AG04449 (cell line): ENCODE measurements at regions not wholly inside any gene's neighbourhood (a gene's known extent, or its start where the extent isn't known, plus 50 kb on each side); places are given as distances from the start of the nearest gene placed in this dataset.
"Not testable (repeated sequence)": the region's sequence is repeated elsewhere in the genome, so short reads cannot be mapped to it uniquely, and the experiment has no call there.

Experiments
- CTCF ChIA-PET: fragments of 350-600 bp; formaldehyde crosslinking; extraction: SDS; loops from one replicate; lab custom pipeline; 2021; ENCODE audit warnings: antibody characterized with exemption; lab: Yijun Ruan, JAX
- POLR2A ChIA-PET: fragments of 400-600, 350-600 bp; formaldehyde crosslinking; extraction: SDS; loops from one replicate; lab custom pipeline; 2020; ENCODE audit warnings: antibody characterized with exemption, inconsistent platforms; lab: Yijun Ruan, JAX
- DNase-seq: peaks from one replicate; pipeline ENCODE4 v3.0.0-alpha.2; 2010; ENCODE audit warnings: low read depth, low spot score
- H3K4me3 ChIP-seq: 2 replicates; pipeline ENCODE4 v1.5.1; 2011; ENCODE audit warnings: low read depth, mild to moderate bottlenecking, control low read depth, low read length
- CTCF ChIP-seq: IDR thresholded peaks from one replicate; pipeline ENCODE4 v1.5.1; 2011; ENCODE audit warnings: mild to moderate bottlenecking, moderate library complexity, low read length, control low read depth, inconsistent platforms; ENCODE audit not compliant: insufficient read depth; ENCODE audit errors: missing control alignments

- H3K4me3 ChIP-seq, result no peak overlapping the region
- TF ChIP-seq CTCF, result no peak
- POLR2A ChIA-PET, result no interaction called here
- CTCF ChIA-PET, result no interaction called here
- no peak for DNase-seq
Measured at GRCh38 chr1:215287362-215287761, 204.8 kb downstream of the KCNK2 start.

- DNase-seq, result no peak
- POLR2A ChIA-PET, result no interaction called here
- H3K4me3 ChIP-seq, result no peak overlapping the region
- CTCF ChIA-PET, result no interaction called here
- no peak for TF ChIP-seq CTCF
Measured at GRCh38 chr1:215290018-215290417, 207.5 kb downstream of the KCNK2 start.

- no peak overlapping the region for H3K4me3 ChIP-seq
- no peak for TF ChIP-seq CTCF
- CTCF ChIA-PET, result interaction anchor here (0.9 kb wide), 1 partner anchor 225 kb away, joined by 3 read pairs; no protein-coding TSS in a partner anchor
- DNase-seq, result no peak
- POLR2A ChIA-PET, result no interaction called here
Measured at GRCh38 chr1:215292932-215293331, 210.4 kb downstream of the KCNK2 start.

- TF ChIP-seq CTCF, result no peak
- POLR2A ChIA-PET, result no interaction called here
- CTCF ChIA-PET, result interaction anchor here (1.1 to 1.5 kb wide), 2 partner anchors 11 to 13 kb away, joined by 3 read pairs; no protein-coding TSS in a partner anchor
- no peak overlapping the region for H3K4me3 ChIP-seq
- DNase-seq, result no peak
Measured at GRCh38 chr1:215306426-215306825, 223.9 kb downstream of the KCNK2 start.

- no peak for DNase-seq
- H3K4me3 ChIP-seq, result no peak overlapping the region
- no peak for TF ChIP-seq CTCF
- ChIA-PET CTCF (no interaction called here), POLR2A (no interaction called here)
Measured at GRCh38 chr1:215321802-215322201, 239.3 kb downstream of the KCNK2 start.

- DNase-seq, POLR2A ChIA-PET, CTCF ChIA-PET, H3K4me3 ChIP-seq: not testable (repeated sequence)
Measured at GRCh38 chr1:215323992-215324391, 241.5 kb downstream of the KCNK2 start.

GRCh38 chr1:215330426-215330825 is 236.7 kb upstream of the KCTD3 start:
- no peak for DNase-seq
- H3K4me3 ChIP-seq, result no peak overlapping the region
- ChIA-PET CTCF (no interaction called here), POLR2A (no interaction called here)
- no peak for TF ChIP-seq CTCF
